C4-2B (cell line): ENCODE measurements at regions not wholly inside any gene's neighbourhood (a gene's known extent, or its start where the extent isn't known, plus 50 kb on each side); places are given as distances from the start of the nearest gene placed in this dataset.
A peak's percentile ranks its signal among the peaks of the same experiment; 100 is the strongest.

Experiments used
- H3K27ac ChIP-seq: fragments of 450-650 bp; 2 replicates; pipeline ENCODE4 v1.5.1; 2017
- ZFX ChIP-seq: fragments of 450-650 bp; IDR thresholded peaks from 2 replicates; pipeline ENCODE4 v1.6.1; 2017
- TF ChIP-seq, protein P1 (sequence below): fragments of 450-650 bp; conservative IDR thresholded peaks from 2 replicates; pipeline ENCODE4 v1.5.1; 2017; ENCODE audit warnings: mild to moderate bottlenecking

DNA sequence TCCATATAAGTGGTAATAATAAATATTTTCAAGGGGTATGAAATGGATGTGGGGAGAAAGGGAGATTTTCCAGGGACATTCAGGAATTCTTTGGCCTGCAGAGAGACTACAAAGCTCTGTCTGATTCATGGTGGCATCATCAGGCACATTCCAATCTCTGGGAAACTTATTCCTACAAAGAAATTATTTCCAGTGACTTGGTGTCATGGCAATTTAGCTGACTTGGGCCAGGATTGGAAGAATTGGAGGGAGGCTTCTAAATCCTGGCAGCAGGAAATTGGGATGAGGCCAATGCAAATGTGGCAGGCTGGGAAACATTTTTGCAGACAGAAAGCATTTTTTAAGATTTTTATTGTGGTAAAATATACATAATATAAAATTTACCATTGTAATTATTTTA is 204.6 kb downstream of the RTL9 start:
- no peak overlapping the region for H3K27ac ChIP-seq
- TF ChIP-seq ZFX = no peak
- TF ChIP-seq, protein P1, sequence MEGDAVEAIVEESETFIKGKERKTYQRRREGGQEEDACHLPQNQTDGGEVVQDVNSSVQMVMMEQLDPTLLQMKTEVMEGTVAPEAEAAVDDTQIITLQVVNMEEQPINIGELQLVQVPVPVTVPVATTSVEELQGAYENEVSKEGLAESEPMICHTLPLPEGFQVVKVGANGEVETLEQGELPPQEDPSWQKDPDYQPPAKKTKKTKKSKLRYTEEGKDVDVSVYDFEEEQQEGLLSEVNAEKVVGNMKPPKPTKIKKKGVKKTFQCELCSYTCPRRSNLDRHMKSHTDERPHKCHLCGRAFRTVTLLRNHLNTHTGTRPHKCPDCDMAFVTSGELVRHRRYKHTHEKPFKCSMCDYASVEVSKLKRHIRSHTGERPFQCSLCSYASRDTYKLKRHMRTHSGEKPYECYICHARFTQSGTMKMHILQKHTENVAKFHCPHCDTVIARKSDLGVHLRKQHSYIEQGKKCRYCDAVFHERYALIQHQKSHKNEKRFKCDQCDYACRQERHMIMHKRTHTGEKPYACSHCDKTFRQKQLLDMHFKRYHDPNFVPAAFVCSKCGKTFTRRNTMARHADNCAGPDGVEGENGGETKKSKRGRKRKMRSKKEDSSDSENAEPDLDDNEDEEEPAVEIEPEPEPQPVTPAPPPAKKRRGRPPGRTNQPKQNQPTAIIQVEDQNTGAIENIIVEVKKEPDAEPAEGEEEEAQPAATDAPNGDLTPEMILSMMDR = no peak

DNA sequence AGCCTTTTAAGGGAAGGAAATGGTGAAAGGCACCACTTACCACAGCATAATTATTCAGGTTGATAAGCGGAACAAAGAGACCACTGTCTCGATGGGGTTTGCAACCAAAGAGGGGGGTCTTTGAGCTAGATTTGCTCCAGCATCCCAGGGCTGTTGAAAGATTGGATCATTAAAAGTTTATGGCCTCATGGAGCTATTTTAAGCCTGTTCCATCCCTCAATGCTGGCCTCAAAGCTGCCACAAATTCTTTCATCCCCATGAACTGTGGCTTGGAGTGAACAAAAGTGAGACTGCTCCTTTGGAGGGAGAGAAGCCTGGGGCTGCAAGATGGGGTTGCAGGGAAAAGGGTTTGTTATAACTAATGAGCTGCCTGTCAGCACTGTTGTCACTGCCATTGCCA is 209.8 kb downstream of the RTL9 start:
- no peak overlapping the region for H3K27ac ChIP-seq

DNA sequence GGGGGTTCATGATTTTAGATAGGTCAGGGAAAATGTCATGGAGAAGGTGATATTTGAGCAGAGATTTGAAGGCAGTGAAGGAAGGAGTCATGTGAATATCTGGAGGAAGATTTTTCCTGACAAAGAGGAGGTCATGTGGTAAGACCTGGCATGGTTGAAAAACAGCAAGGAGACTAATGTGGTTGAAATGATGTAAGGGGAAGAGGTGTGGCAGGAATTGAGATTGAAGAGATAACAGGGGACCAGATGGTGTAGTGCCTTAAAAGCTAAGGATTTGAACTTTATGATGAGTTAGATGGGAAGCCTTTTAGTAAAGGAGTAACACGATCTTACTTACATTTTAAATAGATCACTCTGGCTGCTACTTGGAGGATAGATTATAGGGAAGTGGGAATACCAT is 210.9 kb downstream of the RTL9 start:
- H3K27ac ChIP-seq = no peak overlapping the region
- TF ChIP-seq, protein P1 = no peak
- TF ChIP-seq ZFX = no peak

More for the DNA sequence above, 209.8 kb downstream of the RTL9 start:
- TF ChIP-seq, protein P1 = no peak
- TF ChIP-seq ZFX = no peak

DNA sequence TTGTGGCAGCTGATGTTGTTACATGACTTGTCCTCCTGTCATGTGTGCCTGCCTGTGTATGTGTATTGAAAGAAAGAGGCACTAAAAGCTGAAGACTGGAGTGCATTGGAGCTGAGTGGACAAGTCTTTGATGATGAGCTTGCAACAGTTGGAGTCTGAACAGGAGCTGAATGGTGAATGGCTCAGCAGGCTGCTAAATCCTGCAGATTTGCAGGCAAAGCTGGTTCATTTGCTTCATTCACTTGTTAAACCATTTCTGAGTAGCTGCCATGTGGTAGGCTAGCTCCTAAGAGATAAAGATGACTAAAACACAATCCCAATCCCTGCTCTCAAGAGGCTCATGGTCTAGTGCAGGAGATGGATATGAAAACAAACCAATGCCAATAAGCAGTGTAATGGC is 217.3 kb downstream of the CHRDL1 start:
- H3K27ac ChIP-seq = no peak overlapping the region
- TF ChIP-seq, protein P1 = no peak
- TF ChIP-seq ZFX = no peak

DNA sequence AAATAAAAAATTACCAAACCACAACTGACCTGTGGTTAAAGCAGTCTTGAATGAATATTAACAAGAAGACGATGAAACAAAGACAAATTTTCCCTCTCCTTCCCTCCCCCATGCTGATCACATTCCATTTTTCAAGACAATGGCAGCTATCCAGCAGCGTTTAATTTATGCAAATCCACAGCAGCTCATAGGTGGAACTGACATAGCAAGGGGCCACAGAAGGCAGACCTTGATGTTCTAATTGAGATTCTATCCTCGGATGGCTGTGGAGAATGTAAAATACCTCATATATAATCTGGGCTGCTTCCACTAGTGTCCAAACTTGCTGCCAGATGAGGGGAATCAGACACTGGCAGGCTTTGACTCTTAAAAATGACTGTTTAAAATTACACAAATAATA is 211.5 kb downstream of the CHRDL1 start:
- TF ChIP-seq ZFX = no peak
- TF ChIP-seq, protein P1 = no peak
- no peak overlapping the region for H3K27ac ChIP-seq

DNA sequence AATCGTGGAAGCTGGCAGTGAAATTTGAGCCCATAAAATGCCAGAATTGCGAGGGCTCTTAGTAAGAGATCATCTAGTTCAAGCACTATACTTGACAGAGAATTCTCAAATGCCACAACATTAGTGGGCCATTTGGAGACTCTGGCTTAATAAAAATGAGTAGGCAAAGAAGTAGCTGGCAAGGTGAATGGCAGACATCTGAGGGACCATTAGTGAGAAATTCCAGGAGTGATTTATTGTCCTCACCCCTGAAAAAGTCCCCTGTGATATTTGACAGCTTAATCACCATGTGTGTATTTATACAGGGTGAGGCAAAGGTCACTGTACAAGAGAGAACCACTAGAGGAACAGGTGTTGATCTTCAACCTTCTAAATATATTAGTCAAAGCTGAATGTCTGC is 207.5 kb downstream of the CHRDL1 start:
- H3K27ac ChIP-seq = no peak overlapping the region
- TF ChIP-seq ZFX = no peak
- TF ChIP-seq, protein P1 = no peak

DNA sequence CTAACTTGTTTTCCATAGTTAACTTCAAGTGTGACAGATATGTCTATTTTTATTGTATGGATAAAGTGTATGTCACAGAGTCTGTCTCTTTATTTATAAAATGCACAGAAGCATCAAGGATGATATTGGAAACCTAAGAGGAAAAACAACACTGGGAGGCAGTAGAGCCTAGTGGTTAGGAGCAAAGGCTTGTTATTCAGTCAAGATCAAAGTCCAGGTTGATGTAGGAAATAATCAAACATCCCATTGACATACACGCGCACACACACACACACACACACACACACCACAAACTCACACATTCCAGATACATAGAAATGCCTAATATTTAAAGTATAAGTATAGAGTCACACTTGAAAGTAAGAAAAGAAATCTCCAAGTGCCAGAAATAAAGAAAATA is 206.8 kb downstream of the CHRDL1 start:
- H3K27ac ChIP-seq = no peak overlapping the region
- TF ChIP-seq, protein P1 = 0 out of 2 replicates have a peak, but pooled peaks have one; percentile 4
- TF ChIP-seq ZFX = no peak
